Activated naive CD8-positive, alpha-beta T cell treated with anti-CD3 and anti-CD28 coated beads, Interleukin-2, amount 50 U/mL, for 24 hours (primary cell): ENCODE measurements at regions not wholly inside any gene's neighbourhood (a gene's known extent, or its start where the extent isn't known, plus 50 kb on each side); places are given as distances from the start of the nearest gene placed in this dataset.

Source experiments
- ATAC-seq: fragments of 150-1000 bp; cut with Tn5 transposase; one replicate; pipeline ENCODE4 v1.10.0; 2021
- DNase-seq: peaks from one replicate; pipeline ENCODE4 v3.0.0; 2021
- H3K27ac Mint-ChIP-seq: one replicate; pipeline ENCODE4 v1.8.0; 2021; ENCODE audit warnings: mild to moderate bottlenecking, mixed read lengths
- H3K27me3 Mint-ChIP-seq: one replicate; pipeline ENCODE4 v1.8.0; 2021; ENCODE audit warnings: mixed read lengths
- H3K36me3 Mint-ChIP-seq: one replicate; pipeline ENCODE4 v1.8.0; 2021; ENCODE audit warnings: low read depth, mixed read lengths
- H3K4me1 Mint-ChIP-seq: one replicate; pipeline ENCODE4 v1.8.0; 2021; ENCODE audit warnings: mixed read lengths
- H3K4me3 Mint-ChIP-seq: one replicate; pipeline ENCODE4 v1.8.0; 2021; ENCODE audit warnings: mild to moderate bottlenecking, moderate library complexity, mixed read lengths
- H3K9me3 Mint-ChIP-seq: one replicate; pipeline ENCODE4 v1.8.0; 2021; ENCODE audit warnings: mixed read lengths

GRCh38 chr2:10183146-10183675 lies 60.7 kb downstream of the RRM2 start:
- Mint-ChIP-seq H3K27ac (no peak overlapping the region), H3K36me3 (peaks cover 4% of the 10 kb centered on the region), H3K4me3 (no peak overlapping the region), H3K27me3 (no peaks in the 10 kb centered on the region), H3K4me1 (no peaks in the 10 kb centered on the region), H3K9me3 (peaks cover 6% of the 10 kb centered on the region)
- ATAC-seq (no peak), DNase-seq (no peak)

GRCh38 chr2:10184421-10184820 lies 61.9 kb downstream of the RRM2 start:
- Mint-ChIP-seq H3K36me3 (peaks cover 6% of the 10 kb centered on the region), H3K27ac (no peak overlapping the region)
- ATAC-seq, result no peak

GRCh38 chr2:10185046-10185445 lies 62.5 kb downstream of the RRM2 start:
- DNase-seq (no peak), ATAC-seq (no peak)
- Mint-ChIP-seq H3K4me1 (peaks cover 2% of the 10 kb centered on the region), H3K4me3 (no peak overlapping the region), H3K9me3 (peaks cover 11% of the 10 kb centered on the region), H3K27ac (no peak overlapping the region), H3K27me3 (no peaks in the 10 kb centered on the region), H3K36me3 (peaks cover 10% of the 10 kb centered on the region)

More at GRCh38 chr2:10184421-10184820, 61.9 kb downstream of the RRM2 start:
- DNase-seq, result no peak
- H3K9me3 Mint-ChIP-seq, result peaks cover 6% of the 10 kb centered on the region
- no peaks in the 10 kb centered on the region for H3K27me3 Mint-ChIP-seq
- no peaks in the 10 kb centered on the region for H3K4me1 Mint-ChIP-seq
- no peak overlapping the region for H3K4me3 Mint-ChIP-seq

- peaks cover 11% of the 10 kb centered on the region for H3K36me3 Mint-ChIP-seq
- H3K27ac Mint-ChIP-seq, result no peak overlapping the region
- no peaks in the 10 kb centered on the region for H3K27me3 Mint-ChIP-seq
- peaks cover 7% of the 10 kb centered on the region for H3K4me1 Mint-ChIP-seq
- H3K9me3 Mint-ChIP-seq, result peaks cover 12% of the 10 kb centered on the region
- no peak for ATAC-seq
- DNase-seq, result no peak
- H3K4me3 Mint-ChIP-seq, result no peak overlapping the region
Measured at GRCh38 chr2:10185755-10186154, 63.2 kb downstream of the RRM2 start.

GRCh38 chr2:10186868-10187535 lies 64.5 kb downstream of the RRM2 start:
- Mint-ChIP-seq H3K36me3 (peaks cover 9% of the 10 kb centered on the region), H3K27me3 (no peaks in the 10 kb centered on the region), H3K4me3 (no peak overlapping the region), H3K27ac (no peak overlapping the region), H3K4me1 (peaks cover 7% of the 10 kb centered on the region), H3K9me3 (peaks cover 6% of the 10 kb centered on the region)
- ATAC-seq, result no peak
- no peak for DNase-seq

GRCh38 chr2:10187661-10188060 lies 65.1 kb downstream of the RRM2 start:
- H3K27me3 Mint-ChIP-seq, result no peaks in the 10 kb centered on the region
- no peak overlapping the region for H3K4me3 Mint-ChIP-seq
- ATAC-seq (no peak), DNase-seq (no peak)
- peaks cover 6% of the 10 kb centered on the region for H3K9me3 Mint-ChIP-seq
- peaks cover 9% of the 10 kb centered on the region for H3K36me3 Mint-ChIP-seq
- H3K4me1 Mint-ChIP-seq, result peaks cover 7% of the 10 kb centered on the region
- no peak overlapping the region for H3K27ac Mint-ChIP-seq

GRCh38 chr2:10188211-10188610 lies 65.7 kb downstream of the RRM2 start:
- no peak for DNase-seq

GRCh38 chr2:10188729-10189305 lies 66.3 kb downstream of the RRM2 start:
- Mint-ChIP-seq H3K9me3 (peaks cover 6% of the 10 kb centered on the region), H3K4me1 (peaks cover 7% of the 10 kb centered on the region), H3K27me3 (no peaks in the 10 kb centered on the region), H3K4me3 (no peak overlapping the region), H3K36me3 (peaks cover 9% of the 10 kb centered on the region), H3K27ac (no peak overlapping the region)
- no peak for ATAC-seq
- DNase-seq, result no peak

More at GRCh38 chr2:10188211-10188610, 65.7 kb downstream of the RRM2 start:
- H3K4me1 Mint-ChIP-seq, result peaks cover 7% of the 10 kb centered on the region
- ATAC-seq, result no peak
- H3K9me3 Mint-ChIP-seq, result peaks cover 6% of the 10 kb centered on the region
- peaks cover 9% of the 10 kb centered on the region for H3K36me3 Mint-ChIP-seq
- no peak overlapping the region for H3K4me3 Mint-ChIP-seq
- no peaks in the 10 kb centered on the region for H3K27me3 Mint-ChIP-seq
- no peak overlapping the region for H3K27ac Mint-ChIP-seq

GRCh38 chr2:10190255-10190654 lies 67.7 kb downstream of the RRM2 start:
- DNase-seq (no peak), ATAC-seq (no peak)
- Mint-ChIP-seq H3K27me3 (no peaks in the 10 kb centered on the region), H3K4me3 (no peak overlapping the region), H3K36me3 (peaks cover 9% of the 10 kb centered on the region), H3K27ac (no peak overlapping the region), H3K4me1 (peaks cover 7% of the 10 kb centered on the region), H3K9me3 (peaks cover 6% of the 10 kb centered on the region)

- H3K36me3 Mint-ChIP-seq, result peaks cover 9% of the 10 kb centered on the region
- no peak overlapping the region for H3K27ac Mint-ChIP-seq
- H3K9me3 Mint-ChIP-seq, result peaks cover 6% of the 10 kb centered on the region
- no peaks in the 10 kb centered on the region for H3K27me3 Mint-ChIP-seq
- peaks cover 7% of the 10 kb centered on the region for H3K4me1 Mint-ChIP-seq
- DNase-seq, result no peak
- ATAC-seq, result no peak
- H3K4me3 Mint-ChIP-seq, result no peak overlapping the region
Measured at GRCh38 chr2:10190737-10191532, 68.4 kb downstream of the RRM2 start.

GRCh38 chr2:10191554-10191953 lies 69.0 kb downstream of the RRM2 start:
- Mint-ChIP-seq H3K9me3 (peaks cover 6% of the 10 kb centered on the region), H3K4me3 (no peak overlapping the region), H3K27me3 (no peaks in the 10 kb centered on the region), H3K36me3 (peaks cover 9% of the 10 kb centered on the region), H3K4me1 (peaks cover 7% of the 10 kb centered on the region), H3K27ac (no peak overlapping the region)
- DNase-seq (no peak), ATAC-seq (no peak)

- Mint-ChIP-seq H3K27me3 (no peaks in the 10 kb centered on the region), H3K4me3 (no peak overlapping the region), H3K27ac (no peak overlapping the region), H3K36me3 (peaks cover 9% of the 10 kb centered on the region), H3K4me1 (peaks cover 7% of the 10 kb centered on the region), H3K9me3 (peaks cover 6% of the 10 kb centered on the region)
- ATAC-seq (no peak), DNase-seq (no peak)
Measured at GRCh38 chr2:10192392-10193015, 70.0 kb downstream of the RRM2 start.

- Mint-ChIP-seq H3K36me3 (peaks cover 9% of the 10 kb centered on the region), H3K4me3 (no peak overlapping the region), H3K27ac (no peak overlapping the region), H3K4me1 (peaks cover 7% of the 10 kb centered on the region), H3K9me3 (peaks cover 6% of the 10 kb centered on the region), H3K27me3 (no peaks in the 10 kb centered on the region)
- ATAC-seq (no peak), DNase-seq (no peak)
Measured at GRCh38 chr2:10193276-10193795, 70.8 kb downstream of the RRM2 start.
